ENCODE measurements at regions not wholly inside any gene's neighbourhood (a gene's known extent, or its start where the extent isn't known, plus 50 kb on each side); places are given as distances from the start of the nearest gene placed in this dataset.

- TF ChIP-seq CTCF (conservative IDR thresholded peaks at IDR 0.05 in 1 of 2, IDR thresholded peaks at IDR 0.05 in 1 of 2; ENCODE audit: low read depth in 1 of 2, low read length in 2 of 2) (no peak), EZH2 (IDR thresholded peaks at IDR 0.05; ENCODE audit: low read length, missing control alignments) (no peak)
Measured at GRCh38 chr7:68699090-68699711, 899.1 kb upstream of the AUTS2 start.

All from fibroblast of lung (primary cell).